ENCODE measurements at regions not wholly inside any gene's neighbourhood (a gene's known extent, or its start where the extent isn't known, plus 50 kb on each side); places are given as distances from the start of the nearest gene placed in this dataset.
"Not testable (repeated sequence)": the region's sequence is repeated elsewhere in the genome, so short reads cannot be mapped to it uniquely, and the experiment has no call there.

DNA sequence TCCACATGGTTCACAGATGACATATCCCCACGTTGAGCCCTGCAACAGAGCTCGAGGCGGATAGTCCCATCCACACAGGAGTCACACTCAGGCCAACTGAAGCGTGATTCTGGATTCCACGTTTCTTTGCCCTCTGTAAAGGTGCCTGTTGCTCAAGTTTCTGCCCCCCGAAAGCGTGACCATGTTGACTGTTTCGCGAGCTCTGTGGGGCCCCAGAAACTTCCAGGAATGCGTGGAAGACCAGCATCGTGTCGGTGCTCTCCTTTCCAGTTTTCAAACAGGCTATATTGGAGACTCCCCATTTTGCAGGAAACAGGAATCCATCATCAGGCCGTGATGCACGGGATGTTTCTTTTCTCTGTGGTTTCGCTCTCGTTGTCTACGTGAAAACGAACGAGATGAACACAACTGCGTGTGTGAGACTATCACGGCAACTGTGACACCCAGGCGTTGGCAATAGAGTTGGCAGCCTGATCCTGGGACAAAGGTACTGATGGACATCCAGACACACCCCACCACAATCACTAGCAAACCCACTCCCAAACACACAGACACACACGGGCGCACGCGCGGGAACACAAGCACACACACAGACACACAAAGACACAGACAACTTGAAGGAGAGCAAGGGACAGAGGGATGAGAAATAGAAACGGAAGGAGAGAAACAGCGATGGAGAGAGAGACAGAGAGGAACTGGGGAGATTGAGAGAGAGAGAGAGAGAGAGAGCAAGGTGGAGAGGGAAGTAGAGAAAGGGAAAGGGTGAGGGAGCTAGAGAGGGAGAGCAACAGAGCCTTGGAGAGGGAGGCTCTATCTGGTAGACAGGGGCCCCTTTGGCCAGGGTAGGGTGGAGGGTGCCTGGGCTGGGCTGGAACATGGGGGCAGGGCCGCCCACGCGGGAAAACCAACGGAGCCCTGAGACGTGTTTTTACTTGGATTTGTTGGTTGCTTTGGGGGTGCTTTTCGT lies 1609.3 kb downstream of the SPATA31A7 start:
- H3K27me3 Mint-ChIP-seq: peaks cover 30% of the 10 kb centered on the region
- H3K36me3 Mint-ChIP-seq (ENCODE audit: insufficient read depth): peaks cover 20% of the 10 kb centered on the region
- DNase-seq (ENCODE audit: low spot score in 2 of 2); ATAC-seq (replicated peaks; ENCODE audit: extremely low read depth, poor library complexity, severe bottlenecking); H3K9me3 Mint-ChIP-seq: not testable (repeated sequence)
- H3K4me1 Mint-ChIP-seq: peaks cover 33% of the 10 kb centered on the region
- H3K4me3 Mint-ChIP-seq: peak overlapping the region; percentile 54
- peak overlapping the region; percentile 30 for H3K27ac Mint-ChIP-seq (ENCODE audit: low read depth)

DNA sequence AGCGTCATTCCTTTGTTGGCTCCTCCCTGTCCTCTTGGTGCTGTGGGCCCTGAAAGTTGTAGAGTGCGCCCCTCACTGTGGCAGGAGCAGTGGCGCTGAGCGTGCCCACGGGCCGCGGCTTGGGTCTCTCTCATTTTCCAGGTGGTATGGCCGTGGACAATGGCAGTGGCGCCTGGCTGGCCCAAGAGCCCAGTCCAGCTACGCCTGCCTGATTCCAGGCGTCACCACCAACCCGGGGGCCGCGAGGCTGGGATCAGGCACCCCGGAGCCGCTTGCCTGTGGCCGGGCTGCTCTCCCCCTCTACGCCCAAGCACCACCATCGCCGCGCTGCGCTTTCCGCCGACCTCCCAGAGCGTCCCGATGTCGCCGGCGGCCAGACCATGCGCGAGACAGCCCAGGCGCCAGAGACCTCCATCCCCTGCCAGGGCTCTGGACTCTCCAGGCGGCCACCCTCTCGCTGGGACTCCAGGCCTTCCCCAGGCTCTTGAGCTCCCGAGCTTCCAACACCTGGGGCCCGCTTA lies 1610.1 kb downstream of the SPATA31A7 start:
- DNase-seq (ENCODE audit: low spot score in 2 of 2); H3K9me3 Mint-ChIP-seq; ATAC-seq (replicated peaks; ENCODE audit: extremely low read depth, poor library complexity, severe bottlenecking): not testable (repeated sequence)
- peaks cover 37% of the 10 kb centered on the region for H3K27me3 Mint-ChIP-seq
- H3K4me3 Mint-ChIP-seq: peak overlapping the region; percentile 54
- peaks cover 20% of the 10 kb centered on the region for H3K36me3 Mint-ChIP-seq (ENCODE audit: insufficient read depth)
- peaks cover 33% of the 10 kb centered on the region for H3K4me1 Mint-ChIP-seq
- peak overlapping the region; percentile 61 for H3K27ac Mint-ChIP-seq (ENCODE audit: low read depth)

DNA sequence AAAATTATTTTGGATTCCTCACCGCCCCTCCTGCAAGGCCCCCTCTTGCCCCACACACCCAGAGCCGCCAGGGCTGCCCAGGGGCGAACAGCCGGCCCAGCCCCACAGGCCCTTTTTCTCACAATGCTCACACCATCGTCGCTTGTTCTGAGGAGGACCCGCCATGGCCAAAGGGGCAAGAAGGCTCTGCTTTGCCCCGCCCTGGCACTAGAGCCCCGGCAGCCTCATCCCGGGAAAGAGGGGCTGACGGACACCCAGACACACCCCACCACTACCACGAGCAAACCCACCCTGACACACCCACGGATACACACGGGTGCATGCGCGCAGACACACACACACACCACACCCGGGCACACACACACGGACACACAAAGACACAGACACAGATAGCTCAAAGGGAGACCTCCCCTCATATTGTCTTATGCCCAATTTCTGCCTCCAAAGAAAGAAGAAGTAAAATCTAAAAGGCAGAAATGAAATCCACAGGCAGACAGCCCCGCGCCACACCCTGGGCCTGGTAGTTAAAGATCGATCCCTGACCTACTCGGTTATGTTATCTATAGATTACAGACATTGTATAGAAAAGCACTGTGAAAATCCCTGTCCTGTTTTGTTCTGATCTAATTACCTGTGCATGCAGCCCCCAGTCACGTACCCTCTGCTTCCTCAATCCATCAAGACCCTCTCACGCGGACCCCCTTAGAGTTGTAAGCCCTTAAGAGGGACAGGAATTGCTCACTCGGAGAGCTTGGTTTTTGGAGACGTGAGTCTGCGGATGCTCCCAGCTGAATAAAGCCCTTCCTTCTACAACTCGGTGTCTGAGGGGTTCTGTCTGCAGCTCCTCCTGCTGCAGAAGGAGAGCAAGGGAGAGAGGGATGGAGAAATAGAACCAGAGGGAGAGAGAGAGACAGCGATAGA lies 1610.9 kb downstream of the SPATA31A7 start:
- Mint-ChIP-seq H3K4me1 (peaks cover 33% of the 10 kb centered on the region), H3K4me3 (peak overlapping the region; percentile 54), H3K27me3 (peaks cover 45% of the 10 kb centered on the region), H3K27ac (ENCODE audit: low read depth) (peak overlapping the region; percentile 61), H3K36me3 (ENCODE audit: insufficient read depth) (peaks cover 20% of the 10 kb centered on the region)
- DNase-seq (ENCODE audit: low spot score in 2 of 2); H3K9me3 Mint-ChIP-seq; ATAC-seq (replicated peaks; ENCODE audit: extremely low read depth, poor library complexity, severe bottlenecking): not testable (repeated sequence)

DNA sequence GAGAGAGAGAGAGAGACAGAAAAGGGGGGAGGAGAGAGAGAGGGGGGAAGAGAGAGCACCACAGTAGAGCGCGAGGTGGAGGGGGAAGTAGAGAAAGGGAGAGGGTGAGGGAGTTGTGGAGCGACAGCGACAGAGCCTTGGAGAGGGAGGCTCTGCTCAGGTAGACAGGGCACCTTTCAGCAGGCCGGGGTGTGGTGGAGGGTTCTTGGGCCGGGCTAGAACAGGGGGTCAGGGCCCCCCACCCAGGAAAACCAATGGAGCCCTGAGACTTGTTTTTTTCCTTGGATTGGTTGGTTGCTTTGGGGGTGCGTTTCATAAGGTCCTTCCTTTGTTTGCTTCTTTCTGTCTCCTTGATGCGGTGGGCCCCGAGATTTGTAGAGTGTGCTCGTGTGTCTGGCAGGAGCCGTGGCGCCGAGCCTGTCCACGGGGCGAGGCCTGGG lies 1611.6 kb downstream of the SPATA31A7 start:
- H3K4me1 Mint-ChIP-seq: peaks cover 33% of the 10 kb centered on the region
- peaks cover 47% of the 10 kb centered on the region for H3K27me3 Mint-ChIP-seq
- peak overlapping the region; percentile 61 for H3K27ac Mint-ChIP-seq (ENCODE audit: low read depth)
- ATAC-seq (replicated peaks; ENCODE audit: extremely low read depth, poor library complexity, severe bottlenecking); H3K9me3 Mint-ChIP-seq; DNase-seq (ENCODE audit: low spot score in 2 of 2): not testable (repeated sequence)
- H3K36me3 Mint-ChIP-seq (ENCODE audit: insufficient read depth): peaks cover 20% of the 10 kb centered on the region
- peak overlapping the region; percentile 54 for H3K4me3 Mint-ChIP-seq

DNA sequence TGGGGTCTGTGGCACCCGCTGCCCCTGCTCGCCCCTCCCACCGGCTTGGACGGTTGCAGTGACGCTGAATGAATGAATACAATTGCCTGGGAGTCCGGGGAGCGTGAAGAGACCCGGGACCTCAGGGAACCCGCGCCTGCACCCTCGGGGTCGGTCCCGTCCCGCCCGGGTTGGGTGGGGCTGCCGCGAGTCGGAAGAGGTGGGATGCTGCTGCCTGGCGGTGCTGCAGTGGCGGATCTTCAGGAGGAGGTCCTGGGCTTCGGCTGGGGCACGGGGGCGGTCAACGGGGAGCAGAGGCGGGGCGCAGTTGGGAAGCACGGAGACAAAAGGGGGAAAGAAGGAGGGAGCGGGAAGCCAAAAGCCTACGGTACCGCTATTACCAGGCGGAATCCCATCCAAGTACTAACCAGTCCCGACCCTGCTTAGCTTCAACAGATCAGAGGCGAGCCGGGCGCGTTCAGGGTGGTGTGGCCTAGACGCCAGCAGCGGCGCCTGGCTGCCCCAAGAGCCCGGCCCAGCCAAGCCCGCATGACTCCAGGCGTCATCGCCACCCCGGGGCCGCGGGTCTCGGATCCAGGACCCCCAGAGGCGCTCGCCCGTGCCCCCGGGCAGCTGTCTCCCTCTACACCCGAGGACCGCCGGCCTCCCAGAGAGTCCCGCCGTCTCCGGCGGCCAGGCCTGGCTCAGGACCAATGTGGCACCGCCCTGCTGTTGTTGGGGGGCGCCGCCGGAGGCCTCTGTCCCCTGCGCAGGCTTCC lies 1612.3 kb downstream of the SPATA31A7 start:
- H3K36me3 Mint-ChIP-seq (ENCODE audit: insufficient read depth): peaks cover 20% of the 10 kb centered on the region
- peak overlapping the region; percentile 61 for H3K27ac Mint-ChIP-seq (ENCODE audit: low read depth)
- not testable (repeated sequence) for H3K9me3 Mint-ChIP-seq
- ATAC-seq (replicated peaks; ENCODE audit: extremely low read depth, poor library complexity, severe bottlenecking): peak; percentile 98
- H3K4me3 Mint-ChIP-seq: peak overlapping the region; percentile 54
- peak; percentile 79 to 91 for DNase-seq (ENCODE audit: low spot score in 2 of 2)
- peaks cover 33% of the 10 kb centered on the region for H3K4me1 Mint-ChIP-seq
- H3K27me3 Mint-ChIP-seq: peaks cover 47% of the 10 kb centered on the region

DNA sequence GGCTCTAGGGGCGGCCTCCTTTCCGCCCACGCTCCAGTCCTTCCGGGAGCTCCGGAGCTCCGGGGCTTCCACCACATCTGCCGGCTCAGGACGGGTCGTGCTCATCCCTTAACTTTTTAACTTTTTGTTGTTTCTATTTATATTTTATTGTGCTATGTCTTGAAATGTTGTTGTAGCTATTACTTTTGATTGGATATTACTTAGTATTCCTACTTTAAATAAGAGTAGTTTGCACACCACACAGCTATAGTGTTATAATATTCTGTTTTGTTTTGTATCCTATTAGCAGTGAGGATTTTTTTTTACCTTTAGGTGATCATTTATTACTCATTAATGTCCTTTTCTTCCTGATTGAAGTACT lies 1612.9 kb downstream of the SPATA31A7 start:
- peak overlapping the region; percentile 61 for H3K27ac Mint-ChIP-seq (ENCODE audit: low read depth)
- peak overlapping the region; percentile 54 for H3K4me3 Mint-ChIP-seq
- H3K36me3 Mint-ChIP-seq (ENCODE audit: insufficient read depth): peaks cover 20% of the 10 kb centered on the region
- ATAC-seq (replicated peaks; ENCODE audit: extremely low read depth, poor library complexity, severe bottlenecking); H3K9me3 Mint-ChIP-seq; DNase-seq (ENCODE audit: low spot score in 2 of 2): not testable (repeated sequence)
- peaks cover 47% of the 10 kb centered on the region for H3K27me3 Mint-ChIP-seq
- H3K4me1 Mint-ChIP-seq: peaks cover 33% of the 10 kb centered on the region

DNA sequence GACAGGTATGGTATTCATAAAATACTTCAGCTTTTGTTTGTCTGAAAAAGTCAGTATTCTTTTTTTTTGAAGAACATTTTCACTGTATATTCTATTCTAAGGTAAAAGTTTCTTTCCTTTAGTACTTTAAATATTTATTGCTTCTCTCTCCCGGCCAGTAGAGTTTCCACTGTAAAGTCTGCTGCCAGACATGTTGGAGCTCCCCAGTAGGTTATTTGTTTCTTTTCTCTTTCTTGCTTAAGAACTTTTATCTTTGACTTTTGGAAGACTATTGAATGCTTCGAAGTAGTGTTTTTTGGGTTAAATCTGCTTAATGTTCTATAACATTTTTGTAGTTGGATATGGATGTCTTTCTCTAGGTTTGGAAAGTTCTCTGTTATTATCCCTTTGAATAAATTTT lies 1613.3 kb downstream of the SPATA31A7 start:
- H3K36me3 Mint-ChIP-seq (ENCODE audit: insufficient read depth): peaks cover 21% of the 10 kb centered on the region
- H3K4me3 Mint-ChIP-seq: peak overlapping the region; percentile 54
- H3K4me1 Mint-ChIP-seq: peaks cover 33% of the 10 kb centered on the region
- peaks cover 51% of the 10 kb centered on the region for H3K27me3 Mint-ChIP-seq
- not testable (repeated sequence) for H3K9me3 Mint-ChIP-seq; DNase-seq (ENCODE audit: low spot score in 2 of 2); ATAC-seq (replicated peaks; ENCODE audit: extremely low read depth, poor library complexity, severe bottlenecking)
- peak overlapping the region; percentile 61 for H3K27ac Mint-ChIP-seq (ENCODE audit: low read depth)

DNA sequence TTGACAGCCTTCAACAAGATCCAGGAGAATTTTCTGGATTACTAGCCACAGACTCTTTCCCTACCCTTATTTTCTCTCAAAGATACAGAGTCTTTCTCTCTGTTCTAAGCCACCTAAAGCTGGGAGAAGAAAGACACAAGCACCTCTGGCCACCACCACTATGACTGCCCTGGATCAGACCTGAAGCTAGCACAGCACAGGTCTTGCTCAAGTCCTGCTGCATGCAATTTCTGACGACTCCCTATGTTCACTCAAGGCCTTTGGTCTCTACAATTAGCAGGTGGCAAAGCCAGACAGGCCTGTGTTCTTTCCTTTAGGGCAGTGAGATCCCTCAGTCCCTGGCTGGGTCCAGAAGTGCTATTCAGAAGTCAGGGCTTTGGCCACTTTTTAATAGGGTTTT lies 1614.5 kb downstream of the SPATA31A7 start:
- not testable (repeated sequence) for DNase-seq (ENCODE audit: low spot score in 2 of 2); H3K4me3 Mint-ChIP-seq; H3K9me3 Mint-ChIP-seq; H3K27ac Mint-ChIP-seq (ENCODE audit: low read depth); ATAC-seq (replicated peaks; ENCODE audit: extremely low read depth, poor library complexity, severe bottlenecking)
- Mint-ChIP-seq H3K36me3 (ENCODE audit: insufficient read depth) (peaks cover 23% of the 10 kb centered on the region), H3K27me3 (peaks cover 51% of the 10 kb centered on the region), H3K4me1 (peaks cover 30% of the 10 kb centered on the region)

DNA sequence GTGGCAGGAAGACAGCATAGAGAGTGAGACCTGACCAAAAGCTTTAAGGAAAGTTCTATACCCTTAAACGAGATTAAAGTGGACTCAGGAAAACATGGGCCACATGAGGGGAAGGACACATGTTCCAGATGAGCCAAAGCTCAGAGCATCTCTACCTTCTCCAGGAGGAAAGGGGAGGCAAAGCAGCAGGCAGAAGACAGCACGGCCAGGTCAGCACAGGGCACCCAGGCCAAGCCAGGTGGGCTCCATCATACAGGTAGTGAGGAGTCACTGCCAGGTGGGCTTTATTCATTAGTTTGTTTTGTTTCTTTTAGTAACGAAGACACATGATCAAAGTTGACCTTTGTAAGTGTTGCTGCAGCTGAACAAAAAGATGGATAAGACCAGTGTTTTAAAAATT lies 1617.6 kb downstream of the SPATA31A7 start:
- ATAC-seq (replicated peaks; ENCODE audit: extremely low read depth, poor library complexity, severe bottlenecking); DNase-seq (ENCODE audit: low spot score in 2 of 2); H3K27ac Mint-ChIP-seq (ENCODE audit: low read depth); H3K4me1 Mint-ChIP-seq; H3K36me3 Mint-ChIP-seq (ENCODE audit: insufficient read depth); H3K4me3 Mint-ChIP-seq; H3K9me3 Mint-ChIP-seq: not testable (repeated sequence)
- peaks cover 26% of the 10 kb centered on the region for H3K27me3 Mint-ChIP-seq

DNA sequence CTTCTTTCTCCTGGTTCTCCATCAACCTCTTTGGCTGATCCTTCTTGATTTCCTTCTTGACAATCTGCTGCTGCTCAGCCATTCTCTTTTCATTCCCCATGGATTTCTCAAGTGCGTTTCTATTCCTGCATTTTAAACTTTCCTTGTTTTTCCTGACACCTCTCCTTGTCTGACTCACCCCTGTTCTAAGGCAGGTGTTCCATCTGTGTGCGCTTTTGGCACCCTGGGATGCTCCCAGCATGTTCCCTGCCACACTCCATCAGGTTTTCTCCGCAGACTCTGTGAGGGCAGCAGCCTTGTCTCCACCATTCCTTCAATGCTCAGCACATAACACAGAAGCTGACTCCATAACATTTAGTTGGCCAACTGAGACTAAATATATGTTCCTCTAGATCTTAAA lies 1618.2 kb downstream of the SPATA31A7 start:
- H3K4me1 Mint-ChIP-seq; ATAC-seq (replicated peaks; ENCODE audit: extremely low read depth, poor library complexity, severe bottlenecking); H3K36me3 Mint-ChIP-seq (ENCODE audit: insufficient read depth); H3K27ac Mint-ChIP-seq (ENCODE audit: low read depth); H3K4me3 Mint-ChIP-seq; DNase-seq (ENCODE audit: low spot score in 2 of 2); H3K9me3 Mint-ChIP-seq: not testable (repeated sequence)
- H3K27me3 Mint-ChIP-seq: peaks cover 27% of the 10 kb centered on the region

DNA sequence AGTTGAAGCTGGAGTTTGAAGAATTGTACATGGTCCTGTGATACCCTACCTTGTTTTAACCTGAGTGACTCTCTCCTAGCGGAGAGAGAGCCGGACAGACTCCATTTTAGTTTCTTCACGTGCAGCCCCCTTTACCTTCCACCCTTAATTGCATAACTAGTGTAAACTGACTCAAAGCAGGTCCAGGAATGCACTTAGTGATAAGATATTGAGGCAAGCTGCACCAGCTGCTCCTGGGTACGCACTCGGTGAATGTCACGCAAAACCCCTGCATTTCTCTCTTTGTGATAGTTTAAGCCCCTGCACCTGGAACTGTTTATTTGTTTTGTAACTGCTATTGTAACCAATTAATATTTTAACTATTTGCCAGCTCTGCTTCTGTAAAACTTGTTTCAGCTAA lies 1620.5 kb downstream of the SPATA31A7 start:
- peaks cover 37% of the 10 kb centered on the region for H3K27me3 Mint-ChIP-seq

More for the DNA sequence above, 1620.5 kb downstream of the SPATA31A7 start:
- ATAC-seq (replicated peaks; ENCODE audit: extremely low read depth, poor library complexity, severe bottlenecking); H3K9me3 Mint-ChIP-seq; H3K36me3 Mint-ChIP-seq (ENCODE audit: insufficient read depth); DNase-seq (ENCODE audit: low spot score in 2 of 2); H3K4me1 Mint-ChIP-seq; H3K27ac Mint-ChIP-seq (ENCODE audit: low read depth); H3K4me3 Mint-ChIP-seq: not testable (repeated sequence)
